ENCODE measurements at regions not wholly inside any gene's neighbourhood (a gene's known extent, or its start where the extent isn't known, plus 50 kb on each side); places are given as distances from the start of the nearest gene placed in this dataset.

GRCh38 chr2:193528458-193528857, 1333.7 kb upstream of the TMEFF2 start:
- TF ChIP-seq CTCF (IDR thresholded peaks at IDR 0.05; ENCODE audit: poor library complexity) (no peak), EZH2 (IDR thresholded peaks at IDR 0.05; ENCODE audit: borderline replicate concordance) (no peak)

All from hepatocyte (in vitro differentiated cells).